ENCODE measurements at regions not wholly inside any gene's neighbourhood (a gene's known extent, or its start where the extent isn't known, plus 50 kb on each side); places are given as distances from the start of the nearest gene placed in this dataset.

- TF ChIP-seq EZH2phosphoT487 (IDR thresholded peaks at IDR 0.05; ENCODE audit: unreplicated experiment) (no peak), ZNF114 (CRISPR knock-in tag; IDR thresholded peaks at IDR 0.05) (no peak), CREB1 (CRISPR knock-in tag; IDR thresholded peaks at IDR 0.05; ENCODE audit: low read depth) (no peak)
- TF ChIP-seq, protein P1, sequence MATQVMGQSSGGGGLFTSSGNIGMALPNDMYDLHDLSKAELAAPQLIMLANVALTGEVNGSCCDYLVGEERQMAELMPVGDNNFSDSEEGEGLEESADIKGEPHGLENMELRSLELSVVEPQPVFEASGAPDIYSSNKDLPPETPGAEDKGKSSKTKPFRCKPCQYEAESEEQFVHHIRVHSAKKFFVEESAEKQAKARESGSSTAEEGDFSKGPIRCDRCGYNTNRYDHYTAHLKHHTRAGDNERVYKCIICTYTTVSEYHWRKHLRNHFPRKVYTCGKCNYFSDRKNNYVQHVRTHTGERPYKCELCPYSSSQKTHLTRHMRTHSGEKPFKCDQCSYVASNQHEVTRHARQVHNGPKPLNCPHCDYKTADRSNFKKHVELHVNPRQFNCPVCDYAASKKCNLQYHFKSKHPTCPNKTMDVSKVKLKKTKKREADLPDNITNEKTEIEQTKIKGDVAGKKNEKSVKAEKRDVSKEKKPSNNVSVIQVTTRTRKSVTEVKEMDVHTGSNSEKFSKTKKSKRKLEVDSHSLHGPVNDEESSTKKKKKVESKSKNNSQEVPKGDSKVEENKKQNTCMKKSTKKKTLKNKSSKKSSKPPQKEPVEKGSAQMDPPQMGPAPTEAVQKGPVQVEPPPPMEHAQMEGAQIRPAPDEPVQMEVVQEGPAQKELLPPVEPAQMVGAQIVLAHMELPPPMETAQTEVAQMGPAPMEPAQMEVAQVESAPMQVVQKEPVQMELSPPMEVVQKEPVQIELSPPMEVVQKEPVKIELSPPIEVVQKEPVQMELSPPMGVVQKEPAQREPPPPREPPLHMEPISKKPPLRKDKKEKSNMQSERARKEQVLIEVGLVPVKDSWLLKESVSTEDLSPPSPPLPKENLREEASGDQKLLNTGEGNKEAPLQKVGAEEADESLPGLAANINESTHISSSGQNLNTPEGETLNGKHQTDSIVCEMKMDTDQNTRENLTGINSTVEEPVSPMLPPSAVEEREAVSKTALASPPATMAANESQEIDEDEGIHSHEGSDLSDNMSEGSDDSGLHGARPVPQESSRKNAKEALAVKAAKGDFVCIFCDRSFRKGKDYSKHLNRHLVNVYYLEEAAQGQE (IDR thresholded peaks at IDR 0.05; ENCODE audit: unreplicated experiment): no peak
These were observed 215.1 kb upstream of the POU3F3 start (continued) for GRCh38 chr2:104638859-104639202.

GRCh38 chr2:104641786-104642185 is 212.1 kb upstream of the POU3F3 start:
- ATAC-seq: no peak
- Mint-ChIP-seq H3K27me3 (ENCODE audit: insufficient read depth, low read depth, poor library complexity) (no peaks in the 10 kb centered on the region), H3K9me3 (no peaks in the 10 kb centered on the region), H3K27ac (no peak overlapping the region), H3K4me1 (peaks cover 7% of the 10 kb centered on the region; the same call in 2 of the 3 replicates), H3K36me3 (ENCODE audit: low read depth) (no peaks in the 10 kb centered on the region), H3K4me3 (no peak overlapping the region)
- DNase-seq (ENCODE audit: low spot score): no peak
- Histone ChIP-seq H3K9me2 (ENCODE audit: insufficient read depth) (no peaks in the 10 kb centered on the region), H3K4me1 (ENCODE audit: insufficient read depth) (no peaks in the 10 kb centered on the region), H3K27ac (ENCODE audit: low read depth) (no peak overlapping the region), H3K27me3 (ENCODE audit: insufficient read depth) (no peaks in the 10 kb centered on the region), H3K4me2 (no peak overlapping the region), H2AFZ (no peak overlapping the region), H3K36me3 (ENCODE audit: insufficient read depth) (no peaks in the 10 kb centered on the region), H4K20me1 (replicated peaks; ENCODE audit: insufficient read depth) (no peaks in the 10 kb centered on the region), H3K4me3 (no peak overlapping the region), H3F3A (replicated peaks; ENCODE audit: low read depth) (no peaks in the 10 kb centered on the region), H3K79me2 (replicated peaks; ENCODE audit: insufficient read depth) (no peaks in the 10 kb centered on the region)
- no peak for TF ChIP-seq POLR2AphosphoS5 (IDR thresholded peaks at IDR 0.05; ENCODE audit: low read depth)
- TF ChIP-seq STAT1 (IDR thresholded peaks at IDR 0.05; ENCODE audit: unreplicated experiment): no peak
- no peak for TF ChIP-seq JUNB (IDR thresholded peaks at IDR 0.05; ENCODE audit: unreplicated experiment)
- no peak for TF ChIP-seq ZNF331 (CRISPR knock-in tag; IDR thresholded peaks at IDR 0.05; ENCODE audit: low read depth)
- TF ChIP-seq EZH2phosphoT487 (IDR thresholded peaks at IDR 0.05; ENCODE audit: unreplicated experiment): no peak
- TF ChIP-seq, protein P1 (IDR thresholded peaks at IDR 0.05; ENCODE audit: unreplicated experiment): no peak
- no peak for TF ChIP-seq CREB1 (CRISPR knock-in tag; IDR thresholded peaks at IDR 0.05; ENCODE audit: low read depth)
- TF ChIP-seq NANOG (IDR thresholded peaks at IDR 0.05; ENCODE audit: borderline replicate concordance): no peak
- TF ChIP-seq, protein P2, sequence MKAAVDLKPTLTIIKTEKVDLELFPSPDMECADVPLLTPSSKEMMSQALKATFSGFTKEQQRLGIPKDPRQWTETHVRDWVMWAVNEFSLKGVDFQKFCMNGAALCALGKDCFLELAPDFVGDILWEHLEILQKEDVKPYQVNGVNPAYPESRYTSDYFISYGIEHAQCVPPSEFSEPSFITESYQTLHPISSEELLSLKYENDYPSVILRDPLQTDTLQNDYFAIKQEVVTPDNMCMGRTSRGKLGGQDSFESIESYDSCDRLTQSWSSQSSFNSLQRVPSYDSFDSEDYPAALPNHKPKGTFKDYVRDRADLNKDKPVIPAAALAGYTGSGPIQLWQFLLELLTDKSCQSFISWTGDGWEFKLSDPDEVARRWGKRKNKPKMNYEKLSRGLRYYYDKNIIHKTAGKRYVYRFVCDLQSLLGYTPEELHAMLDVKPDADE (IDR thresholded peaks at IDR 0.05): no peak
- no peak for TF ChIP-seq EZH2 (IDR thresholded peaks at IDR 0.05; ENCODE audit: low read depth, unreplicated experiment)
- TF ChIP-seq, protein P3, sequence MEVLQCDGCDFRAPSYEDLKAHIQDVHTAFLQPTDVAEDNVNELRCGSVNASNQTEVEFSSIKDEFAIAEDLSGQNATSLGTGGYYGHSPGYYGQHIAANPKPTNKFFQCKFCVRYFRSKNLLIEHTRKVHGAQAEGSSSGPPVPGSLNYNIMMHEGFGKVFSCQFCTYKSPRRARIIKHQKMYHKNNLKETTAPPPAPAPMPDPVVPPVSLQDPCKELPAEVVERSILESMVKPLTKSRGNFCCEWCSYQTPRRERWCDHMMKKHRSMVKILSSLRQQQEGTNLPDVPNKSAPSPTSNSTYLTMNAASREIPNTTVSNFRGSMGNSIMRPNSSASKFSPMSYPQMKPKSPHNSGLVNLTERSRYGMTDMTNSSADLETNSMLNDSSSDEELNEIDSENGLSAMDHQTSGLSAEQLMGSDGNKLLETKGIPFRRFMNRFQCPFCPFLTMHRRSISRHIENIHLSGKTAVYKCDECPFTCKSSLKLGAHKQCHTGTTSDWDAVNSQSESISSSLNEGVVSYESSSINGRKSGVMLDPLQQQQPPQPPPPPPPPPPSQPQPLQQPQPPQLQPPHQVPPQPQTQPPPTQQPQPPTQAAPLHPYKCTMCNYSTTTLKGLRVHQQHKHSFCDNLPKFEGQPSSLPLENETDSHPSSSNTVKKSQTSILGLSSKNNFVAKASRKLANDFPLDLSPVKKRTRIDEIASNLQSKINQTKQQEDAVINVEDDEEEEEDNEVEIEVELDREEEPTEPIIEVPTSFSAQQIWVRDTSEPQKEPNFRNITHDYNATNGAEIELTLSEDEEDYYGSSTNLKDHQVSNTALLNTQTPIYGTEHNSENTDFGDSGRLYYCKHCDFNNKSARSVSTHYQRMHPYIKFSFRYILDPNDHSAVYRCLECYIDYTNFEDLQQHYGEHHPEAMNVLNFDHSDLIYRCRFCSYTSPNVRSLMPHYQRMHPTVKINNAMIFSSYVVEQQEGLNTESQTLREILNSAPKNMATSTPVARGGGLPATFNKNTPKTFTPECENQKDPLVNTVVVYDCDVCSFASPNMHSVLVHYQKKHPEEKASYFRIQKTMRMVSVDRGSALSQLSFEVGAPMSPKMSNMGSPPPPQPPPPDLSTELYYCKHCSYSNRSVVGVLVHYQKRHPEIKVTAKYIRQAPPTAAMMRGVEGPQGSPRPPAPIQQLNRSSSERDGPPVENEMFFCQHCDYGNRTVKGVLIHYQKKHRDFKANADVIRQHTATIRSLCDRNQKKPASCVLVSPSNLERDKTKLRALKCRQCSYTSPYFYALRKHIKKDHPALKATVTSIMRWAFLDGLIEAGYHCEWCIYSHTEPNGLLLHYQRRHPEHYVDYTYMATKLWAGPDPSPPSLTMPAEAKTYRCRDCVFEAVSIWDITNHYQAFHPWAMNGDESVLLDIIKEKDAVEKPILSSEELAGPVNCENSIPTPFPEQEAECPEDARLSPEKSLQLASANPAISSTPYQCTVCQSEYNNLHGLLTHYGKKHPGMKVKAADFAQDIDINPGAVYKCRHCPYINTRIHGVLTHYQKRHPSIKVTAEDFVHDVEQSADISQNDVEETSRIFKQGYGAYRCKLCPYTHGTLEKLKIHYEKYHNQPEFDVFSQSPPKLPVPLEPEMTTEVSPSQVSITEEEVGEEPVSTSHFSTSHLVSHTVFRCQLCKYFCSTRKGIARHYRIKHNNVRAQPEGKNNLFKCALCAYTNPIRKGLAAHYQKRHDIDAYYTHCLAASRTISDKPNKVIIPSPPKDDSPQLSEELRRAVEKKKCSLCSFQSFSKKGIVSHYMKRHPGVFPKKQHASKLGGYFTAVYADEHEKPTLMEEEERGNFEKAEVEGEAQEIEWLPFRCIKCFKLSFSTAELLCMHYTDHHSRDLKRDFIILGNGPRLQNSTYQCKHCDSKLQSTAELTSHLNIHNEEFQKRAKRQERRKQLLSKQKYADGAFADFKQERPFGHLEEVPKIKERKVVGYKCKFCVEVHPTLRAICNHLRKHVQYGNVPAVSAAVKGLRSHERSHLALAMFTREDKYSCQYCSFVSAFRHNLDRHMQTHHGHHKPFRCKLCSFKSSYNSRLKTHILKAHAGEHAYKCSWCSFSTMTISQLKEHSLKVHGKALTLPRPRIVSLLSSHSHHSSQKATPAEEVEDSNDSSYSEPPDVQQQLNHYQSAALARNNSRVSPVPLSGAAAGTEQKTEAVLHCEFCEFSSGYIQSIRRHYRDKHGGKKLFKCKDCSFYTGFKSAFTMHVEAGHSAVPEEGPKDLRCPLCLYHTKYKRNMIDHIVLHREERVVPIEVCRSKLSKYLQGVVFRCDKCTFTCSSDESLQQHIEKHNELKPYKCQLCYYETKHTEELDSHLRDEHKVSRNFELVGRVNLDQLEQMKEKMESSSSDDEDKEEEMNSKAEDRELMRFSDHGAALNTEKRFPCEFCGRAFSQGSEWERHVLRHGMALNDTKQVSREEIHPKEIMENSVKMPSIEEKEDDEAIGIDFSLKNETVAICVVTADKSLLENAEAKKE (CRISPR knock-in tag; IDR thresholded peaks at IDR 0.05): no peak
